ENCODE measurements at regions not wholly inside any gene's neighbourhood (a gene's known extent, or its start where the extent isn't known, plus 50 kb on each side); places are given as distances from the start of the nearest gene placed in this dataset.
"Not testable (repeated sequence)": the region's sequence is repeated elsewhere in the genome, so short reads cannot be mapped to it uniquely, and the experiment has no call there.

GRCh38 chr9:38178237-38178636 lies 109.2 kb upstream of the SHB start:
- DNase-seq (ENCODE audit: low read depth), result no peak
- H3K4me3 ChIP-seq (ENCODE audit: low read length), result no peak overlapping the region
- TF ChIP-seq CTCF (conservative IDR thresholded peaks at IDR 0.05; ENCODE audit: low read depth, low read length), result no peak

GRCh38 chr9:38177680-38178079 lies 108.7 kb upstream of the SHB start:
- no peak overlapping the region for H3K4me3 ChIP-seq (ENCODE audit: low read length)
- no peak for TF ChIP-seq CTCF (conservative IDR thresholded peaks at IDR 0.05; ENCODE audit: low read depth, low read length)
- no peak for DNase-seq (ENCODE audit: low read depth)

GRCh38 chr9:38176251-38176650 lies 107.2 kb upstream of the SHB start:
- H3K4me3 ChIP-seq (ENCODE audit: low read length), result no peak overlapping the region
- no peak for DNase-seq (ENCODE audit: low read depth)
- TF ChIP-seq CTCF (conservative IDR thresholded peaks at IDR 0.05; ENCODE audit: low read depth, low read length), result no peak

- no peak for DNase-seq (ENCODE audit: low read depth)
- no peak for TF ChIP-seq CTCF (conservative IDR thresholded peaks at IDR 0.05; ENCODE audit: low read depth, low read length)
- no peak overlapping the region for H3K4me3 ChIP-seq (ENCODE audit: low read length)
These were observed 106.4 kb upstream of the SHB start for GRCh38 chr9:38175423-38175822.

GRCh38 chr9:38172586-38172985 lies 103.6 kb upstream of the SHB start:
- TF ChIP-seq CTCF (conservative IDR thresholded peaks at IDR 0.05; ENCODE audit: low read depth, low read length), result no peak
- DNase-seq (ENCODE audit: low read depth), result no peak
- H3K4me3 ChIP-seq (ENCODE audit: low read length), result no peak overlapping the region

- DNase-seq (ENCODE audit: low read depth), result no peak
- H3K4me3 ChIP-seq (ENCODE audit: low read length), result no peak overlapping the region
- no peak for TF ChIP-seq CTCF (conservative IDR thresholded peaks at IDR 0.05; ENCODE audit: low read depth, low read length)
These were observed 102.9 kb upstream of the SHB start for GRCh38 chr9:38171926-38172325.

GRCh38 chr9:38171538-38171884 lies 102.5 kb upstream of the SHB start:
- no peak for DNase-seq (ENCODE audit: low read depth)
- H3K4me3 ChIP-seq (ENCODE audit: low read length), result no peak overlapping the region
- TF ChIP-seq CTCF (conservative IDR thresholded peaks at IDR 0.05; ENCODE audit: low read depth, low read length), result no peak

- not testable (repeated sequence) for H3K4me3 ChIP-seq (ENCODE audit: low read length); DNase-seq (ENCODE audit: low read depth)
These were observed 101.9 kb upstream of the SHB start for GRCh38 chr9:38170763-38171537.

- H3K4me3 ChIP-seq (ENCODE audit: low read length); DNase-seq (ENCODE audit: low read depth): not testable (repeated sequence)
These were observed 101.1 kb upstream of the SHB start for GRCh38 chr9:38170155-38170554.
